Stomach (tissue), 8 donors: ENCODE measurements at regions not wholly inside any gene's neighbourhood (a gene's known extent, or its start where the extent isn't known, plus 50 kb on each side); places are given as distances from the start of the nearest gene placed in this dataset.

Experiments
- DNase-seq, 2 donors: peaks; one replicate each; pipeline versions ENCODE4 v3.0.0 to v3.0.0-alpha.2; 2013 to 2019
- H3K27ac ChIP-seq, 5 donors: fragments of 200-600 bp in 4 of 5; sonication (generic) in 4 of 5; one replicate each; pipeline ENCODE4 v1.5.1; 2013 to 2019; ENCODE audit warnings: mild to moderate bottlenecking in 1 of 5, moderate library complexity in 1 of 5
- H3K27me3 ChIP-seq, 3 donors: fragments of 200-600 bp; sonication (generic); one replicate each; pipeline ENCODE4 v1.5.1; 2017 to 2019; ENCODE audit warnings: mixed run types in 1 of 3
- H3K36me3 ChIP-seq, 4 donors: fragments of 200-600 bp; sonication (generic); 1 replicate in 3 of 4; 2 replicates in 1 of 4; pipeline ENCODE4 v1.5.1; 2016 to 2019
- H3K4me1 ChIP-seq, 4 donors: fragments of 200-600 bp; sonication (generic); one replicate each; pipeline ENCODE4 v1.5.1; 2016 to 2019
- H3K4me3 ChIP-seq, 4 donors: fragments of 200-600 bp; sonication (generic) in 3 of 4; one replicate each; pipeline ENCODE4 v1.5.1; 2016 to 2019; ENCODE audit warnings: mild to moderate bottlenecking in 1 of 4
- H3K9me3 ChIP-seq, 4 donors: fragments of 200-600 bp; sonication (generic); one replicate each; pipeline ENCODE4 v1.5.1; 2016 to 2019
- CTCF ChIP-seq, 7 experiments: fragments of 450-650 bp in 4 of 7; fragments of 200-600 bp in 3 of 7; sonication (generic) in 3 of 7; IDR thresholded peaks; one replicate each; pipeline ENCODE4 v1.5.1; 2016 to 2019; ENCODE audit warnings: antibody characterized with exemption in 7 of 7, control low read depth in 2 of 7, mild to moderate bottlenecking in 1 of 7
- EP300 ChIP-seq: sonication (generic); formaldehyde crosslinking; IDR thresholded peaks from one replicate; pipeline ENCODE4 v1.6.1; 2017; ENCODE audit warnings: antibody characterized with exemption
- POLR2A ChIP-seq, 4 donors: fragments of 450-650 bp; IDR thresholded peaks; one replicate each; pipeline ENCODE4 v1.6.1; 2016; ENCODE audit warnings: antibody characterized with exemption in 4 of 4, control low read depth in 2 of 4, mild to moderate bottlenecking in 1 of 4, moderate library complexity in 1 of 4
- POLR2AphosphoS5 ChIP-seq, 3 donors: sonication (generic); formaldehyde crosslinking; IDR thresholded peaks; one replicate each; pipeline ENCODE4 v1.6.1; 2016; ENCODE audit warnings: antibody characterized with exemption in 3 of 3
- WGBS, 5 donors: extraction: QIAGEN DNeasy Blood & Tissue Kit in 3 of 5; methylation state at CpG; one replicate each; pipeline versions ENCODE4 v1.1.5 to v1.1.7; 2013 to 2018; 5-methylcytosine and 5-hydroxymethylcytosine counted together
- intact Hi-C: fragments of 100-400 bp; cut with DNase I; formaldehyde crosslinking; loops from one replicate; pipeline ENCODE4 v1.15.1; 2023; ENCODE audit warnings: low total_unique reads
- donor health status: healthy with polysubstance abuse.
- donor health status: Bipolar disorder and iron deficiency.
- donor health status: healthy.

GRCh38 chr3:181909241-181909640, 197.5 kb downstream of the SOX2 start:
- Histone ChIP-seq H3K9me3 (no peaks in the 10 kb centered on the region), H3K4me1 (no peaks in the 10 kb centered on the region), H3K27ac (no peak overlapping the region), H3K4me3 (no peak overlapping the region), H3K27me3 (no peaks in the 10 kb centered on the region), H3K36me3 (no peaks in the 10 kb centered on the region)
- intact Hi-C loops: no loop called here
- DNase-seq: no peak
- WGBS, 5 donors: 86 to 97% (median 93%) methylated on average over 2 of the region's 2 CpGs
- TF ChIP-seq CTCF (IDR thresholded peaks at IDR 0.05) (no peak), POLR2AphosphoS5 (IDR thresholded peaks at IDR 0.05) (no peak), POLR2A (IDR thresholded peaks at IDR 0.05) (no peak), EP300 (no peak)

GRCh38 chr3:181912384-181912783, 200.7 kb downstream of the SOX2 start:
- H3K36me3 ChIP-seq: no peaks in the 10 kb centered on the region
- no peak overlapping the region for H3K27ac ChIP-seq
- no peak for DNase-seq
- WGBS, 5 donors: 81 to 93% (median 85%) methylated on average over 4 of the region's 4 CpGs
- intact Hi-C loops: no loop called here
- H3K9me3 ChIP-seq: no peaks in the 10 kb centered on the region
- TF ChIP-seq CTCF (IDR thresholded peaks at IDR 0.05): no peak
- no peak for TF ChIP-seq POLR2A (IDR thresholded peaks at IDR 0.05)
- no peak for TF ChIP-seq EP300
- no peak for TF ChIP-seq POLR2AphosphoS5 (IDR thresholded peaks at IDR 0.05)
- peaks cover 0 to 7% (median 0%) of the 10 kb centered on the region in 4 donors for H3K4me1 ChIP-seq
- H3K27me3 ChIP-seq: no peaks in the 10 kb centered on the region
- H3K4me3 ChIP-seq: no peak overlapping the region

- Histone ChIP-seq H3K4me3 (no peak overlapping the region), H3K4me1 (peaks cover 0 to 7% (median 0%) of the 10 kb centered on the region in 4 donors), H3K27me3 (no peaks in the 10 kb centered on the region), H3K9me3 (no peaks in the 10 kb centered on the region), H3K36me3 (no peaks in the 10 kb centered on the region), H3K27ac (no peak overlapping the region)
- intact Hi-C loops: no loop called here
- TF ChIP-seq POLR2A (IDR thresholded peaks at IDR 0.05) (no peak), CTCF (IDR thresholded peaks at IDR 0.05) (no peak), EP300 (no peak), POLR2AphosphoS5 (IDR thresholded peaks at IDR 0.05) (no peak)
- DNase-seq: no peak
- 52 to 77% (median 69%) methylated on average over 2 of the region's 2 CpGs for WGBS, 5 donors
Observed at GRCh38 chr3:181913254-181913653, 201.5 kb downstream of the SOX2 start.

- Histone ChIP-seq H3K36me3 (no peaks in the 10 kb centered on the region), H3K27me3 (no peaks in the 10 kb centered on the region), H3K4me3 (no peak overlapping the region), H3K27ac (no peak overlapping the region), H3K4me1 (peaks cover 0 to 7% (median 0%) of the 10 kb centered on the region in 4 donors), H3K9me3 (no peaks in the 10 kb centered on the region)
- intact Hi-C loops: no loop called here
- TF ChIP-seq POLR2A (IDR thresholded peaks at IDR 0.05): no peak
- TF ChIP-seq EP300: no peak
- TF ChIP-seq CTCF (IDR thresholded peaks at IDR 0.05): no peak
- no peak for TF ChIP-seq POLR2AphosphoS5 (IDR thresholded peaks at IDR 0.05)
- peak in 1 of 2 donors; percentile 13 for DNase-seq
- 28 to 42% (median 32%) methylated on average over 6 of the region's 6 CpGs for WGBS, 5 donors
Observed at GRCh38 chr3:181915551-181915950, 203.8 kb downstream of the SOX2 start.
